ENCODE measurements at regions not wholly inside any gene's neighbourhood (a gene's known extent, or its start where the extent isn't known, plus 50 kb on each side); places are given as distances from the start of the nearest gene placed in this dataset.

DNA sequence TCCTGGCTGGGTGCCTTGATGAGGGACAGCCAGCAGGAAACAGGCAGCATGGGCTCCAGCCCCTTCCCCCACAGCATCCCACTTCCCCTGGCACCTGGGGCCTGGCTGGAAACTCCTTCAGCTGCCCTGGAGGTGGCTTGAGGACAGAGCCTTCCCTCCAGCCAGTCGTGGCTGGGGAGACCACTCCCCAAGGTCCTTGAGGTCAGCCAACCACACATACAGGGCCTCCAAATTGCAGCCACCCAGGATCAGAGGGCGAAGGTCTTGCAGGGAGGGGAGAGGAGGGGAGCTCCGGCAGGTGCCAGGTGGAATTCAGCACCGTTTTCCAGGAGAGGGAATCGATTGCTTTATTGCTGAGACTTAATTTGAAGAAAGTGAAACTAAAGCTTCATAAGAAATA lies 280.4 kb downstream of the PBX3 start:
- TF ChIP-seq YY1 (IDR thresholded peaks at IDR 0.05; ENCODE audit: insufficient read depth, insufficient read length) = no peak
- TF ChIP-seq SUZ12 (IDR thresholded peaks at IDR 0.05; ENCODE audit: extremely low read depth, insufficient read depth, insufficient read length) = no peak
- no peak for TF ChIP-seq ZNF274 (IDR thresholded peaks at IDR 0.05; ENCODE audit: low read depth, low read length)

All from NT2/D1 (cell line).